GM12874 (cell line): ENCODE measurements at regions not wholly inside any gene's neighbourhood (a gene's known extent, or its start where the extent isn't known, plus 50 kb on each side); places are given as distances from the start of the nearest gene placed in this dataset.

Experiments used
- CTCF ChIP-seq: IDR thresholded peaks from 2 replicates; pipeline ENCODE4 v1.5.1; 2011; ENCODE audit warnings: low read depth, mild to moderate bottlenecking, control low read depth, low read length, moderate library complexity; ENCODE audit not compliant: insufficient read depth

- TF ChIP-seq CTCF, result no peak
Measured at GRCh38 chr6:131418441-131418840, 154.6 kb upstream of the ARG1 start.

GRCh38 chr6:131419702-131420101, 153.3 kb upstream of the ARG1 start:
- no peak for TF ChIP-seq CTCF

GRCh38 chr6:131424016-131424415, 149.0 kb upstream of the ARG1 start:
- TF ChIP-seq CTCF, result no peak

GRCh38 chr6:131424475-131424874, 148.6 kb upstream of the ARG1 start:
- no peak for TF ChIP-seq CTCF

- TF ChIP-seq CTCF, result no peak
Measured at GRCh38 chr6:131427434-131428058, 145.5 kb upstream of the ARG1 start.

- no peak for TF ChIP-seq CTCF
Measured at GRCh38 chr6:131430531-131430930, 142.5 kb upstream of the ARG1 start.

- no peak for TF ChIP-seq CTCF
Measured at GRCh38 chr6:131431718-131432117, 141.3 kb upstream of the ARG1 start.

GRCh38 chr6:131433927-131434326, 139.1 kb upstream of the ARG1 start:
- no peak for TF ChIP-seq CTCF
